GM18909 (cell line): ENCODE measurements at regions not wholly inside any gene's neighbourhood (a gene's known extent, or its start where the extent isn't known, plus 50 kb on each side); places are given as distances from the start of the nearest gene placed in this dataset.
"Not testable (repeated sequence)": the region's sequence is repeated elsewhere in the genome, so short reads cannot be mapped to it uniquely, and the experiment has no call there.

Source experiments
- ATAC-seq: cut with Tn5 transposase; IDR thresholded peaks from one replicate; pipeline ENCODE4 v1.9.1; 2021; ENCODE audit warnings: mild to moderate bottlenecking; ENCODE audit not compliant: unreplicated experiment, poor library complexity

DNA sequence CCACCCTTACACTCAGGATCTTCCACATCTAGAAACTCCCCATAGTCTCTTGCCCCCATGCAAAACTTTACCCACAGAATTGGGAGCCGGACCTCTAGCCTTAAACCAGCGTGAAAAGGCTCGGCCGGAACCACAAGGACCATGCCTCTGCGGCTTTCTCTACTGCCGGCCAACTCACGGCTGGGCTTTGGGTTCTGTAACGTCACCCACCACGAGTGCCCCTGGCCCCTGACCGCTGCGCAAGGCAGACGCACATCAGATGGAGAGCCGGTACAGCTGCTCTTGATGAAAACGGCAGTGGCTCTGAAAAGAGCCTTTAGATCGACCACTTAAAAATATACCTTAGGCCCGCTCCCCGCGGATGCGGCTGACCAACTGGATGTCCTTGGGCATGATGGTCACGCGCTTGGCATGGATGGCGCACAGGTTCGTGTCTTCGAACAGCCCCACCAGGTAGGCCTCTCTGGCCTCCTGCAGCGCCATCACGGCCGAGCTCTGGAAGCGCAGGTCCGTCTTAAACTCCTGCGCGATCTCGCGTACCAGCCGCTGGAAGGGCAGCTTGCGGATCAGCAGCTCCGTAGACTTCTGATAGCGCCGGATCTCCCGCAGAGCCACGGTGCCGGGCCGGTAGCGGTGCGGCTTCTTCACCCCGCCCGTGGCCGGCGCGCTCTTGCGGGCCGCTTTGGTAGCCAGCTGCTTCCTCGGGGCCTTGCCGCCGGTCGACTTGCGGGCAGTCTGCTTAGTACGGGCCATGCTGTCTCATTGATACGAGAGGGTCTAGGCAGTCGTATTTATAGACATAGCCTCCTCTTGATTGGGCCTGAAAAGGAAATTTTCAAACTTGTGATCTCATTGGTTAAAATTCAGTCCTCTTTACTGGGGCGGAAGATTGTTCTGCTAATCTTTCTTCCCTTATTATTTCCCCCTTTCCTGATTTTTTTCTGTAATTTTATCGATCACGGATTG lies 66.3 kb downstream of the FAM72C start:
- ATAC-seq: not testable (repeated sequence)

DNA sequence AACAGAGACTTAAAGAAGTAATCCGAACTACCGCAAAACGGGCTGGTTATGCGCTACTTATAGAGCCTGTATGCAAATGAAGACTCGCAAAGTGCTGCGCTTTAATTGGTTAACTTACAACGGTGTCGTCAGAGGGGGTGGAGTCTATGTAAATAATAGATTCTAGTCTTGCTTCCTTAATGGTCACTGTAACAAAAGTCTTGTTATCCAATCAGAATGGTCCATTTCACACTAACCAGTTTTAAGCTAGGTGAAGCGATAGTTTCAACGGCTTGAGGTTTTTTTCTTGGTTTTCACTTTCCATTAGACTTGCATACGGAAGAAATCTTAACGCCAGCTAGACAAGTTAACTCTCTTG lies 67.2 kb downstream of the FAM72C start:
- not testable (repeated sequence) for ATAC-seq

DNA sequence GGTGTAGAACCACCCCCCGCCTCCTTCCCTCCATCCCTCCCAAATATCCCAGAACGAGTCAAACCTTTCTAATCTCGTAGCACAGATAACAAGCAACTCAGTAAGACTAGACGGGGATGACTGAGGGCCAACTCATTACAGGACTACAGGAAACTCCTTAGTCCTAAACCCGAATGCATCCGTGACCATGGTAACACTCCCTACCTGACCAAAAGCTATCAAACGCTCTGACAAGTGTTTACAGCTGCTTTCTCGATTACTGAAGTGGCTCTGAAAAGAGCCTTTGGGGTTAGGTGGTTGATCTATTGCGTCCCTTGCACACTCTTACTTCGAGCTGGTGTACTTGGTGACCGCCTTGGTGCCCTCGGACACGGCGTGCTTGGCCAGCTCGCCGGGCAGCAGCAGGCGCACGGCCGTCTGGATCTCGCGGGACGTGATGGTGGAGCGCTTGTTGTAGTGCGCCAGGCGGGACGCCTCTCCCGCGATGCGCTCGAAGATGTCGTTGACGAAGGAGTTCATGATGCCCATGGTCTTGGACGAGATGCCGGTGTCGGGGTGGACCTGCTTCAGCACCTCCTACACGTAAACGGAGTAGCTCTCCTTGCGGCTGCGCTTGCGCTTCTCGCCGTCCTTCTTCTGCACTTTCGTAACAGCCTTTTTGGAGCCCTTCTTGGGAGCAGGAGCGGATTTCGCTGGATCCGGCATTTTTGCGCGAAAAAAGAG lies 67.7 kb downstream of the FAM72C start:
- ATAC-seq: not testable (repeated sequence)

DNA sequence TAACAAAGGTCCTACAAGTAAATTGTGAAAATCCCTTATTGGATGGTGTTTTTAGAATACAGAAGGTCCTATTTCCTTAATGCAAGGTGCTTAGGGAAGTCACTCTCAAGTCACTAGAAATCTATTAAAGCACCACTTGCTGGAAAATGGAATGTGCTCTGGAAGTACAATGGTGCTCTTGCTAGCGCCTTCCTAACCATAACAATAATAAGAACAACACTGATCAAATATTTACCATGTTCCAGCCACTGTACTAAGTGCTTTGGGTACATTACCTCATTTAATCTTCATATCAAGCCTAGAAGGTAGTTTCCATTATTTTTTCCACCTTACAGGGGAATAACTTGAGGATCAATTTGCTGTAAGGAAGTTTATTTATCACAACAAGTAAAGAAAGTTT lies 75.4 kb downstream of the FAM72C start:
- ATAC-seq: not testable (repeated sequence)

DNA sequence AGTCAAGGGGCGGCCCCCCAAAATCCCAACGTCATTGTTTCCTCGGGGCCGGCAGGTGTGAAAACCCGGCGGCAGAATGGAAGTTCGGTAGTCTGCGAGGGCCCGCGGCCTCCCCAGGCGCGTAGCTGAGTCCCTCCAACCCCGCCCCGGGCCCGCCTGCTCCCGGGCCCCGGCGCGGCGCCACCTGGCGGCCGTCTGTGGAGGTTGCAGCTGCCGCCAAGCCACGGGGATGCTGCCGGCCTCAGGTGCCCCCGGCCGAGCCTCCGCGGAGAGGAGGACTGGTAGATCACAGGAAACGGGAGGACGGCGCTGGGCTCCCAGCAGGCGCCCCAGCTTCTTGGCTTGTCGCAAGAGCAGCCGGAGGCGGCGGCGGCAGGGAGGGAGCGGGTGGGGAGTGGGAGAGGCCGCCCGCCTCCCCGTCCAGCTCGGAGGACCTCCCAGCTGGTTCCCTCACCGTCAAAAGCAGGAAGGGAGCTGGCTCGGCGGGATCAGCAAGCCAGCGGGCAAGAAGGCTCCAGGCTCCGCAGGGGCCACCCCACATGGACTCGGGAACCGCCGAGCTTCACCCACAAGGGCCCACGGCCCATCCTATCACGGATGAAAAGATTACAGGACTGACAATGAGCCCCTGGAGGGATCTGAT lies 86.7 kb downstream of the FAM72C start:
- peak; percentile 94 for ATAC-seq

DNA sequence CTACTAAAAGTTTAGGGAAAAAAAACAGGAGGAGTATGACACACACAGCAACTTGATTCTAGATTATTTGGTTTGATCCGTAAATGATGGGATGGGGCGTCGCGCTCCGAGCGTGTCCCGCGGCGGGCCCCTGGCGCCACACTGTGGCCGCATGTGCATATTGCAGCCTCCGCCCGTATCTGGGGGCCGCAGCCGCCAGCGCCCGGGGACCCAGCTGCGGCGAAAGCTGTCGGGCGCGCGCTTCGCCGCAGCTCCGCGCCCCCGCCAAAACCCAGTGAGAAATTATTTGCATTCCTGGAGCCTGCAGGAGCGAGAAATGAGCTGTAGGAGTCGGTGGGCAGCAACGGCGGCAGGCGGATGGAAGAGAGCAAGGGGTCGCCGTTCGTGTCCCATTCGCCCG lies 87.3 kb downstream of the FAM72C start:
- peak; percentile 88 for ATAC-seq

DNA sequence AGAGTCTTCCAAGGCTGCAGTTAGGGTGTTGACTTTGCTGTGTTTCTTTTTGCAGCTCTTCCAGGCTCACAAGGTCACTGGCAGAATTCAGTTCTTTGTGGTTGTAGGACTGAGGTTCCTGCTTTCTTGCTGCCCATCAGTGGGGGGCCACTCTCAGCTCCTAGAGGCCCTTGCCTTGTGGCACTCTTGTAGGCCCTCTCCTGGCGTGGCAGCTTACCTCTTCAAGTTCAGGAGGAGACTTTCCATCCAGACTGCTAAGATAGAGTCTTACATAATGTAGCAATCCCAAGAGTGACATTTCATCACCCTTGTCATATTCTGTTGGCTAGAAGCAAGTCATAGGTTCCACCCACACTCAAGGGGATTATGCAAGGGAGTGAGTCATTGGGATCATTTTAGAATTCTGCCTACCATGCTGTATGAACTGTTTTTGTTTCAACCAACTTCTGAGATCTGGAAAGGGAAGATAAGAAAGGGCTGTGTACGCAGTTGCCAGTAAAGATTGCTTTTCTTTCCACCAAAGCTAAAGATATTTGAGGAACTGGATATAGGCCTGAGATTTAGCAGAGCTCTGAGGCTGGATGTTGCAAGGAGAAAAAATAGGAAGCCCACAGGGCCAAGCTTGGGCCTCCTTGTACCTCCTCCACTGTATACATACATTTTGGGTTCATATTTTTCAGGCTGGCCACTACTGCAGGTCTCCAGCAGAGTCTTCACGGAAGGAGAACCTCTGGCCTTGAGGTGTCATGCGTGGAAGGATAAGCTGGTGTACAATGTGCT lies 91.8 kb downstream of the FAM72C start:
- ATAC-seq: not testable (repeated sequence)

DNA sequence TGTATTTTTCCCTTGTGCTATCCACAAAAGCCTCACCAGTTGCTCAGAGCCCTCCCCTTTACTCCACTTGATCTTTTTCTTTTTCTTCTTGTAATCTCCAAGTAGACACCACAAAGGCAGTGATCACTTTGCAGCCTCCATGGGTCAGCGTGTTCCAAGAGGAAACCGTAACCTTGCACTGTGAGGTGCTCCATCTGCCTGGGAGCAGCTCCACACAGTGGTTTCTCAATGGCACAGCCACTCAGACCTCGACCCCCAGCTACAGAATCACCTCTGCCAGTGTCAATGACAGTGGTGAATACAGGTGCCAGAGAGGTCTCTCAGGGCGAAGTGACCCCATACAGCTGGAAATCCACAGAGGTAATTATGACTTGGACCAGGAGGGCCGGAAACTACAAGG lies 95.8 kb downstream of the FAM72C start:
- ATAC-seq: not testable (repeated sequence)

DNA sequence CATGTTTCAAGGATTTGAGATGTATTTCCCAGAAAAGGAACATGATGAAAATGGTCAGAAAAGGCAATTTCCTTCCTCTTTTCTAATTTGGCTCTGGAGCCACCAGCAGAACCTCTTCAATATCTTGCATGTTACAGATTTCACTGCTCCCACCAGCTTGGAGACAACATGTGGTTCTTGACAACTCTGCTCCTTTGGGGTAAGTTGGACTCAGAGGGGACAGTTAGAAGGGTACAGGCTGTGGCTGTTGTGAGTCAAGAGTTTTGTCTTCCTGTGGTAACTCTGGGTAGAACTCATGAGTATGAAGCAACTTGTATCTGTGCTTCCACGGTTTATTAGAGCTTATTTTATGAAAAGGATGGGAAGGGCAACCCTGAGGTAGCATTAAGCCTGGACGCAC lies 97.2 kb downstream of the FAM72C start:
- ATAC-seq: not testable (repeated sequence)

DNA sequence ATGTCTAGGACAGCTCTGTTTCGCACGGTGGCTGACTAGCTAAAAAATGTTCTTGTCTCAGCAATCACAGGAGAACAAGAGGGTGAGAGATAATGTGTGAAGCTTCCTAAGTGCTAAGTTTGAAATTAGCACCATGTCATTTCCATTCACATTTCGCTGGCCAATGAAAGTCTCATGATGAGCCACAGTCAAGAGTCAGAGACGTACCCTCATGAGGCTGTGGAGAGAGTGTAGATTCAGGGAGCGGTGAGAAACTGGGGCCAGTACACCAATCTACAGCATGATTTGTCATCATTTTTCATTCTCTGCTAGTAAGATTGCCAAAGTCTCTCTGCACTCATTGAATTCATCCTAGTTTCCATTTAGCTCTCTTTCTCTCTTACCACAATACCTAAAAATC lies 98.1 kb downstream of the FAM72C start:
- not testable (repeated sequence) for ATAC-seq

DNA sequence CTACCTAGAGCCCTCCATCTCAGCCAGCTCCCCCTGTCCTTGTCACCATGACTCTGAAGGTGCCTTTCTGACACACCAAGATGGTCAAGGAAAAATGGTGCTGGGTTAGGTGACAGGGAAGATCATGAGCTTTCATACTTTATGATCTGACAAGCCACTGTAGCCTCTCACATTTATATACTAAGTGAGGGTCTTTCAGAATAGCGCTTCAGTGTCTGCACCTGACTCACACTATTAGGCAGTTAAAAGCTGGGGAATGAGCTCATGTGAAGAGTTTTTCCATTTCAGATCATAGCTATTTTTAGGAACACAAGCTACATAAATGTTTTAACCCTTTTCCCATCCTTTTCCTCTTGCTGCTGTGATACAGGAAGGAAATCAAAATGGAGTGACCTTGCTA lies 101.4 kb downstream of the FAM72C start:
- ATAC-seq: not testable (repeated sequence)

DNA sequence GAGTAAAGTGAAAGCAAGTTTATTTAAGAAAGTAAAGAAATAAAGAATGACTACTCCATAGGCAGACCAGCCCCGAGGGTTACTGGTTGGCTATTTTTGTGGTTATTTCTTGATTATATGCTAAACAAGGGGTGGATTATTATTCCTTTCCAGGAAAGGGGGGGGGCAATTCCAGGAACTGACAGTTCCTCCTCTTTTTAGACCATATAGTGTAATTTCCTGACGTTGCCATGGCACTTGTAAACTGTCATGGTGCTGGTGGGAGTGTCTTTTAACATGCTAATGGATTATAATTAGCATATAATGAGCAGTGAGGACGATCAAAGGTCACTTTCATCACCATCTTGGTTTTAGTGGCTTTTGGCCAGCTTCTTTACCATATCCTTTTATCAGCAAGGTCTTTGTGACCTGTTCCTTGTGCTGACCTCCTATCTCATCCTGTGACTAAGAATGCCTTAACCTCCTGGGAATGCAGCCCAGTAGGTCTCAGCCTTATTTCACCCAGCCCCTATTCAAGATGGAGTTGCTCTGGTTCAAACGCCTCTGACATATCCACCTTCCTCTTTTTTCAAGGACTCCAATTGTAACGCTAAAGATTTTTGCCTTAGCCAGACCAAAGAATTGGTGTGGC lies 104.1 kb downstream of the FAM72C start:
- ATAC-seq: not testable (repeated sequence)

DNA sequence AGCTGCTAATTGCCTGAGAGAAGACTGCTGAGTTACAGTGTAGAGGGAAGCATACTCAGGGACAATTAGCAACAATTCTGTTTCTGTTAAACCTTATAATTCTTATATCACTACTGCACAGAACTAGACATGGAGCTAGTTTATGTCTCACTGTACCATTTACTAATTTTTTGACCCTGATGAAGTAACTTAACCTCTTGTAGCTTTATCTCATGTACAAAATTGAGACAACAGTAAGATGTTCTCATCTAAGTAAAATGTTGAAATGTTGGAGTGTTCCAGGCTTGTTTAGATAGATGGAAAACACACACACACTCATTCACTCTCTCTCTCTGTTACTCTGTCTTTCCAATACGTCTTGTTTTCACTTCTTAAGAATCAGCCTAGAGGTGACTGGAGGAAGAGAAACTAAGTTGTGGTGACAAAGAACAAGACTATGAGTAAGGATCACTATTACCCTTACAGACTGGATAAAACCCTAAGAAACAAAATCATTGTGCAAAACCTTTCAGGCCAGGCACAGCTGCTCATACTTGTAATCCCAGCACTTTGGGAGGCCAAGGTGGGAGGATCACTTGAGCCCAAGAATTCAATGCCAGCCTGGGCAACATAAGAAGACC lies 107.8 kb downstream of the FAM72C start:
- not testable (repeated sequence) for ATAC-seq

DNA sequence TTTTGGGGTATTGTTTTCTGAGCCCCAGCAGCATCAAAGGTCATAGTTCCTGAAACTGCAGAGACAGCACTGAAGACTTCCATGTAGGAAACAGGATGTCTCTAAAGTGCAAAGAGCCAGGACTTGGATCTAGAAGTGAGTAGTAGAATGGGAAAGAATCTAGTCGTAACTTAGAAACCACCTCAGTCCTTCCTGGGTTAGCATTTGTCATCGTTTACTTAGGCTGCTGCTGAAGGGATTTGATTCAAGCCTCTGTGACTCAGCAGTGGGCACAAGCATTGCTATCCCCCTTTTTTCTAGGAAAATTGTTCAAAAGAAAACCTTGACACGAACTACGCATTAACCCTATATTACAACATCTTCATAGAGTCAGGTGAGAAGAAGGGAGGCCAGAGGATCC lies 109.1 kb downstream of the FAM72C start:
- not testable (repeated sequence) for ATAC-seq

DNA sequence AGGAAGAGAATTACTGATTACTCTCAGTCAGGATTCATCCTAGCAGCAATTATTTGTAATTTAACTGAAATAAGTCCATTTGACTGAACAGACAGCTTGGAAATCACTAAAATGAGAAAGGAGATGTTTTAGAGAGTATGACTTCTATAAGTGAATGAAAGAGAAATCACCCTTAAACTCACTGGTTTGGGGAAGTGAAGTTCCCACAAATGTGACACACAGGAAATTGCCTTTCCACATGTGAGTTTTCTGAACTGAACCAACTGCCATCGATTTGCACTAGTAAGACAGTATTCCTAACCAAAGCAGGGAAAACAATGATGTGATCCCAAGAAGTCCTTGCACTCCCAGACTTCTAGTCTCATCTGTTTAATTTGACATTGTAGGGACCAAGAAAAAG lies 110.5 kb downstream of the FAM72C start:
- ATAC-seq: not testable (repeated sequence)

DNA sequence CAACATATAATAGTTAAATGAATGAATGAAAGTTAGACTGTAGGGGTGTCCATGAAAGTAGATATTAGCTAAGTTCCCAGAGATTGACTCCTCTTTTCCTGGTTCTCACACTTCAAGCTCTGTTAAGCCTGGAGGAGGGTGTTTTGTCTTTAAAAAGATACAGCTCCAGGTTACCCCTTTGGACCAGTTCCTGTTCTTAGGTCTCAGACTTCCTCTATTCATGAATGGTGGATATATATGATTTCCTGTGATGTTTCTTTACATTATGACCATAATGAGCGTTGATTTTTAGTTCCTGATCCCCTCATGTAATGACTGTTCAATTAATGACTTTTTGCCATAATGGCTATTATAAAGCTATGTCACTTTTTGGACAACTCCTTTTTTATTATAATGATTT lies 115.9 kb downstream of the FAM72C start:
- ATAC-seq: not testable (repeated sequence)

DNA sequence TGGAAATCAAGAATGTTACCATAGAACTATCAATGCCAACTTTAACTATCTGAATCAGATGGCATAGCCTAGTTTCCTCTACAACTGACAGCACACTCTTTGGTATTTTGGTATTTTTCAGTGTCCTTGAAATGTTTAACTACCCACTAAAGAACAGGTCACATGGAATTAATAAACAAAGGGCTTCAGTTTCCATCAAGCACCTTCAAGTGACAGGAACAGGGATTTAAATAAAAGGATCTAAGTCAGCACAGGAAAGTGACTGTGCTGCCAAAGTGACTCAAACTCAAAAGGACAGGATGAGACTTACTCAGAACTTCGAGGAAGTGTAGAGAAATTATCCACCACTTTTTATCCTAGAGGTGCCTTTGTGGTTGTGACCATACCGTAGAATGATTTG lies 117.7 kb downstream of the FAM72C start:
- not testable (repeated sequence) for ATAC-seq

DNA sequence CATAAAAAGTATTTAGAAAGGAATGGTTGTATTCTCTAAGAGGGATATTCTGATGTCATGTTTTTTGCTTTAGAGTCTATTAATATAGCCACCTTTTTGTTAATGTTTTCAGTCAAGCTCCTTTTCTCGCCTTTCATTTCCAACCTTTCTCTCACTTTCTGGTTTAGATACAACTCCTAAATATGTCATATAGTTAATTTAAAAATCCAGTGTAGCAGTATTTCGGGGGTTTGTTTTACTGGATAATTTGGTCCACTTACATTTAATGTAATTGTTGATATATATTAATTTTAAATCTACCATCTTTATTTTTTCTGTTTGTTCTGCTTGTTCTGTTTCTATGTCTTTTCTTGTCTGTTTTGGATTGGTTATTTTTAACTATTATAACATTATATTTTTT lies 121.1 kb downstream of the FAM72C start:
- not testable (repeated sequence) for ATAC-seq

DNA sequence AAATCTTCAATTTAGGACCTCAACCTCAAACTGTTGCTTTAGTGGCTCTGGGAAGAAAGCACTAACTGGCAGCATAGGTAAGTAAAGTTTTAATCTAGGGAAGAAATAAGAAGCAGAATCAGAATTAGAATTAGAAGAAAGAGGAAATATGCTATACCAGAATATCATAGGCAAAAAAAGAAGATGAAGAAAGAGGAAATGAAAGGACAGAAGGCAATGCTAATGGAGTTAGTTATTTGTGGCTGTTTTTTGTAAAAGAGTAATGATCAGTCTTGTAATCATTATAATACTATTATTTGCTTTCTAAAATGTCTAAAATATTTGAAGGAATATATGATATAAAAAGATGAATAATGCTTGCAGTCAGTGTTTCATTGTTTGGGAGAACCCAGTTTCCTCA lies 122.9 kb downstream of the FAM72C start:
- not testable (repeated sequence) for ATAC-seq
